ENCODE measurements at regions not wholly inside any gene's neighbourhood (a gene's known extent, or its start where the extent isn't known, plus 50 kb on each side); places are given as distances from the start of the nearest gene placed in this dataset.
"Not testable (repeated sequence)": the region's sequence is repeated elsewhere in the genome, so short reads cannot be mapped to it uniquely, and the experiment has no call there.

DNA sequence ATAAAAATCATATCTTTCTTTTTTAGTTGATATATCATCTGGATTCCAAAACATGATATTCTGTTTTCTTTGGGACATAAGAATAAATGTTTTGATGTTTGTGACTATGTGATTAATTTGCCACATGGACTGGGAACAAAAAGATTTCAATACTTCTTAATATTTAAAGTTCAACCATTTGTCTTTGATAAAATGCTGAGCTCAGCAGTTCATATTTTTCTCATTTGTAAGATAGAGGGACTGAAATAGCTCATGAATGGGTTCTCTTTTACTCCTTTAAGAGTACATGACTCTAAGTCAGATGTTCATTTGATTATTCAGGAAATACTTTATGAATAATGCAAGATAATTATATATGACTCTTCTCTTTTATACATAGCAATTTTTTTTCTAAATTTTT, 205.9 kb upstream of the FAM47A start:
- no peak overlapping the region for H3K27ac Mint-ChIP-seq
- H3K9me3 Mint-ChIP-seq: no peaks in the 10 kb centered on the region
- no peak overlapping the region for H3K4me3 Mint-ChIP-seq
- TF ChIP-seq, protein P1, sequence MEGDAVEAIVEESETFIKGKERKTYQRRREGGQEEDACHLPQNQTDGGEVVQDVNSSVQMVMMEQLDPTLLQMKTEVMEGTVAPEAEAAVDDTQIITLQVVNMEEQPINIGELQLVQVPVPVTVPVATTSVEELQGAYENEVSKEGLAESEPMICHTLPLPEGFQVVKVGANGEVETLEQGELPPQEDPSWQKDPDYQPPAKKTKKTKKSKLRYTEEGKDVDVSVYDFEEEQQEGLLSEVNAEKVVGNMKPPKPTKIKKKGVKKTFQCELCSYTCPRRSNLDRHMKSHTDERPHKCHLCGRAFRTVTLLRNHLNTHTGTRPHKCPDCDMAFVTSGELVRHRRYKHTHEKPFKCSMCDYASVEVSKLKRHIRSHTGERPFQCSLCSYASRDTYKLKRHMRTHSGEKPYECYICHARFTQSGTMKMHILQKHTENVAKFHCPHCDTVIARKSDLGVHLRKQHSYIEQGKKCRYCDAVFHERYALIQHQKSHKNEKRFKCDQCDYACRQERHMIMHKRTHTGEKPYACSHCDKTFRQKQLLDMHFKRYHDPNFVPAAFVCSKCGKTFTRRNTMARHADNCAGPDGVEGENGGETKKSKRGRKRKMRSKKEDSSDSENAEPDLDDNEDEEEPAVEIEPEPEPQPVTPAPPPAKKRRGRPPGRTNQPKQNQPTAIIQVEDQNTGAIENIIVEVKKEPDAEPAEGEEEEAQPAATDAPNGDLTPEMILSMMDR (IDR thresholded peaks at IDR 0.05; ENCODE audit: unreplicated experiment in 3 of 3): no peak
- peaks cover 4% of the 10 kb centered on the region for H3K27me3 Mint-ChIP-seq (ENCODE audit: low read depth)
- H3K36me3 Mint-ChIP-seq (ENCODE audit: low read depth): no peaks in the 10 kb centered on the region
- H3K4me1 Mint-ChIP-seq: no peaks in the 10 kb centered on the region

DNA sequence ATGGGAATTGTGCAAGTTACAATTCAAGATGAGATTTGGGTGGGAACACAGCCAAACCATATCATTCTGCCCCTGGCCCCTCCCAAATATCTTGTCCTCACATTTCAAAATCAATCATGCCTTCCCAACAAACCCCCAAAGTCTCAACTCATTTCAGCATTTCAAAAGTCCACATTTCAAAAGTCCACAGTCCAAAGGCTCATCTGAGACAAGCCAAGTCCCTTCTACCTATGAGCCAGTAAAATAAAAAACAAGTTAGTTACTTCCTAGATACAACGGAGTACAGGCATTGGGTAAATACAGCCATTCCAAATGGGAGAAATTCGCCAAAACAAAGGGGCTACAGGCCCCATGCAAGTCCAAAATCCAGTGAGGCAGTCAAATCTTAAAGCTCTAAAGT, 203.3 kb upstream of the FAM47A start:
- H3K9me3 Mint-ChIP-seq; H3K4me1 Mint-ChIP-seq; H3K27ac Mint-ChIP-seq; H3K27me3 Mint-ChIP-seq (ENCODE audit: low read depth); H3K4me3 Mint-ChIP-seq; H3K36me3 Mint-ChIP-seq (ENCODE audit: low read depth): not testable (repeated sequence)

DNA sequence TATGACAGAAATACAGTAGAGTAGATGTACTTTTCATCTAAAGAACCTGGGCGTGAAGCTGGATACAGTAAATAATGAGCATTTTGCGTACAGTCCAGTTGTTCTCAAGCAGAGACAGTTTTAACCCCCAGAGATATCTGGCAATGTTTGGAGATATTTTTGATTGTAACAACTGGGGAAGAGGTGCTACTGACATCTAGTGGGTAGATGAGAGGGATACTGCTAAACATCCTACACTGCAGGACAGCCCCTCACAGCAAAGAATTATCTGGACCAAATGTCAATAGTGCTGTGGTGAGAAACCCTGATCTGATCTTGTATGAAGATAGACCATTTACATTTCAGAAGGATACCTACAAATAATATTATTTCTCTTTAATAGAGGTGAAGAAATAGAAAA, 200.2 kb upstream of the FAM47A start:
- Mint-ChIP-seq H3K27me3 (ENCODE audit: low read depth) (no peaks in the 10 kb centered on the region), H3K4me3 (no peak overlapping the region), H3K36me3 (ENCODE audit: low read depth) (no peaks in the 10 kb centered on the region), H3K9me3 (no peaks in the 10 kb centered on the region), H3K27ac (no peak overlapping the region), H3K4me1 (no peaks in the 10 kb centered on the region)
- TF ChIP-seq, protein P1 (IDR thresholded peaks at IDR 0.05; ENCODE audit: unreplicated experiment in 3 of 3): peak; percentile 32 to 39 (median 38)

DNA sequence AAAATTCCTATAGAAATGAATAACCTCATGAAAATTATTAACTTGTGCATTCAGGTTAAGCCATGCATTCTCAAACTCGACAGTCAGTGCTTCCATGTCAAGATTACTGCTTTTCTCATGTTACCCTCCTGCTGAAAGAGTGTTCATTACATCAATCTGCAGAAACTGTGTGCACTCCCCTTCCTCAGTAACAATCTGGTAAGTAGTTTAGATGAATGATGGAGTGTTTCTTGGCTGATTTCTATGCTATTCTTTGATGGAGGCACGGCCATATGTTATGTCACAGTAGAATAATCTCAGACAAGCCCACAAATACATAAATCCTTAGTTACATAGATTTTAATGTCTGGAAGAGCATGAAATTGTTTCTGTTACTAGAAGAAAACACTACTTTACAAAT, 193.3 kb upstream of the FAM47A start:
- no peaks in the 10 kb centered on the region for H3K36me3 Mint-ChIP-seq (ENCODE audit: low read depth)
- TF ChIP-seq, protein P1 (IDR thresholded peaks at IDR 0.05; ENCODE audit: unreplicated experiment in 3 of 3): no peak
- peak overlapping the region in 1 of 3 experiments; percentile 36 for H3K27ac Mint-ChIP-seq
- no peak overlapping the region for H3K4me3 Mint-ChIP-seq
- H3K27me3 Mint-ChIP-seq (ENCODE audit: low read depth): no peaks in the 10 kb centered on the region
- H3K4me1 Mint-ChIP-seq: no peaks in the 10 kb centered on the region
- peaks cover 2% of the 10 kb centered on the region for H3K9me3 Mint-ChIP-seq

DNA sequence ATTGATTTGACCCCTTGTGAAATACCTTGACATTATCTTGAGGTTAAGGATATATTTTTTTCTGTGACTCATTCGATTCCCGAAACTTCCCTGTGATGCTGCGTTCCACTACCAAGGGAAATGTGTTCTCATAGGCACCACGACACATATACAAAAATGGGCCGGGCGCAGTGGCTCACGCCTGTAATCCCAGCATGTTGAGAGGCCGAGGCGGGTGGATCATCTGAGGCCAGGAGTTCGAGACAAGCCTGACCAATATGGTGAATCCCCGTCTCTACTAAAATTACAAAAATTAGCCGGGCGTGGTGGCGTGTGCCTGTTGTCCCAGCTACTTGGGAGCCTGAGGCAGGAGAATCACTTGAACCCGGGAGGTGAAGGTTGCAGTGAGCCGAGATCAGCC, 188.3 kb upstream of the FAM47A start:
- not testable (repeated sequence) for H3K27ac Mint-ChIP-seq; H3K9me3 Mint-ChIP-seq; H3K4me3 Mint-ChIP-seq; H3K36me3 Mint-ChIP-seq (ENCODE audit: low read depth); H3K4me1 Mint-ChIP-seq; H3K27me3 Mint-ChIP-seq (ENCODE audit: low read depth)

DNA sequence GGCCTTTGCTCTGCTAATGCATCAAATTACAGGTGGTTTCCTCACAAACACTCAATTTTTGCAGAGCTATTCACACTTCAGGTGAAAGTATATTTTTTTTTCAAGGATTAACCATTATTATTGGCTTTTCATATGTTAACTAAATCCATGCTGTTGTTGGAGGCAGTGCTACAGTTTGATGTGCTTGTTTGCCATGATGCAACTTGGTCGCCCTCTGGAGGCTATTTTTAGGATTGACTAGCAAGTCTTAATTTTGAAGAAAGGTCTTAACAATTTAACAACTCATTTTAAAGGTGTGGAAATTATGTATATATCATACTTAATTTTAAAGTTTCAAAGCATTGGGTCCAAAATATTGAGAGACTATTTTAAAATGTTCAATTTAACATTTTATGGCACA, 168.8 kb upstream of the FAM47A start:
- H3K9me3 Mint-ChIP-seq: no peaks in the 10 kb centered on the region
- H3K27ac Mint-ChIP-seq: no peak overlapping the region
- no peaks in the 10 kb centered on the region for H3K27me3 Mint-ChIP-seq (ENCODE audit: low read depth)
- H3K4me1 Mint-ChIP-seq: no peaks in the 10 kb centered on the region
- no peak overlapping the region for H3K4me3 Mint-ChIP-seq
- TF ChIP-seq, protein P1 (IDR thresholded peaks at IDR 0.05; ENCODE audit: unreplicated experiment in 3 of 3): peak; percentile 67 to 81 (median 79)
- H3K36me3 Mint-ChIP-seq (ENCODE audit: low read depth): no peaks in the 10 kb centered on the region

DNA sequence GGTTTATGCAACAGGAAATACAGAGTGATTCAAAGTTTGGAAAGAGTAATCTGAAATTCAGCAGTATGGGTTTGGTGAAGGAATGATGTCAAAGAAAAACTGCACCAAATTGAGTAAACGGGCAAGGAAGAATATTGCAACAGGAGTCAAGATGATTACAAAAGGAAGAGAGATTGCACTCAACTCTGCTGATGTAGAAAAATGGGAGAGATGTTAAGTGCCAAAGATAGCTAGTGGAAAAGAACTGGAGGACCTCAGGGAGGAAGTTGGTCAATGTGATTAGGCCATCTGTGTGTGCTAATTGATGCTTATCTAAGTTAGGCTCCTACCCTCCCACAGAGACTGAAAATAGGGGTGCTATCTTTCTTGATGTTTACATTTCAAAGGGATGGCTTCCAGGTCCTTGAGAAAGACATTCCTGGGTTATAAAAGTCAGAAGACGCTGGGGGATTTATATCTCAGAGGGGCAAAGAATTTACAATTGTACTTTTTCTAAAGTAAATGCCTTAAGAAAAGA, 167.4 kb upstream of the FAM47A start:
- Mint-ChIP-seq H3K36me3 (ENCODE audit: low read depth) (no peaks in the 10 kb centered on the region), H3K27ac (no peak overlapping the region), H3K27me3 (ENCODE audit: low read depth) (no peaks in the 10 kb centered on the region), H3K4me3 (no peak overlapping the region), H3K9me3 (no peaks in the 10 kb centered on the region), H3K4me1 (no peaks in the 10 kb centered on the region)
- TF ChIP-seq, protein P1 (IDR thresholded peaks at IDR 0.05; ENCODE audit: unreplicated experiment in 3 of 3): no peak
